Fibroblast of skin of right biceps (primary cell): ENCODE measurements at regions not wholly inside any gene's neighbourhood (a gene's known extent, or its start where the extent isn't known, plus 50 kb on each side); places are given as distances from the start of the nearest gene placed in this dataset.

Source experiments
- DNase-seq: peaks from one replicate; pipeline ENCODE4 v3.0.0-alpha.2; 2013

DNA sequence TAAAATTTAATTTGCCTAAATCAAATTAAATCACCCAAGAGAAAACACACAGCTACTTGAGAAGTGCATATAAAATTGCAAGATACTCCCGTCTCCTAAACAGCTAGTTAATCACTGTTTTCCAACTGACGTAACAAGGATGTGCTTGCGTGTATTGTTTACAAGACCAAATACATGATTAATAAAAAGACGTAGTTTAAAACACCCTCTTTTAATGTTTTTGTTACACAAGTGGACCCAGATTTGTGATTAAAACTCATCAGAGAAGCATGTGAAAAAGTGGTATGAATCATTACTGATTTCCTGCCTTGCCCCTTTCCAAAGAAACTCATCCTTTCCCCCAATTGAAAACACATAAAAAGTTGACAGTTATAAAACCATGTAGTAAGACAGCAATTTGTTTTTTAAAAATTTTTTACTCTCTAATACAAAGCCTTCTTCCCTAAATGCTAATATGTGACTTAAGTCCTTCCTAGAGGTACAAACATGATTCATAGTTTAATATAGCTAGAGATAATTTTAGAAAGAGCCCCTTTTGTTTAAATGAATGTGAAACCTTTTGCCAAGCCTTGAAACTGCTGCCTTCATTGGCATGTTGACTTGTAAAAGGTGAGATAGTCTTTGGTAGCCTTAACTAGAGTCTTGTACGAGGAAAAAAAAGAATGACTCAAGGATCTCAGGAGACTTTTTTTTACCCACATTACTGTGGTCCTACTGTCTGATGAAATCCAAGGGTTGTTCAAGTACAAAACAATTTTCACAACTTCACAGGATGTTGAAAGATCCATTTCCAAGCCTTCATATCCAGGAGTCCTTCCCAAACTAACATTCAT lies 61.4 kb upstream of the FST start:
- peak; percentile 97 for DNase-seq

DNA sequence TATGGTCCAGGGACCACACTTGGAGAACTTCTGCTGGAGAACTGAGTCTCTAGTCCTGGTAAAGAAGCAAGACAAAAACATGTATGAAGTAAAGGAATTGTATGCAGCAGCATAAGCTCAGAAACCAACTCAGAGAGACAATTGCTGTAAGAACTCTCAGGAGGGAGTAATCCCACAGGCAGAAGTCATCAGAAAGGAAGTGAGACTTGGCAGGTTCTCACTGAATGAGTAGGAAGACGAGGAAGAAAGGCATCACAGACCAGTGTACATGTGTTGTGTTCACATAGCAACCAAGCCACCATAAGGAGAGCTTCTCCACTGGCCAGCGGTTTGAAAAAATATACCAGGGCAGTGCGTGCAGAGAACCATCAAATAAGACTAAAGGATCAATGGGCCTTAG lies 57.9 kb upstream of the FST start:
- DNase-seq, result peak; percentile 92

DNA sequence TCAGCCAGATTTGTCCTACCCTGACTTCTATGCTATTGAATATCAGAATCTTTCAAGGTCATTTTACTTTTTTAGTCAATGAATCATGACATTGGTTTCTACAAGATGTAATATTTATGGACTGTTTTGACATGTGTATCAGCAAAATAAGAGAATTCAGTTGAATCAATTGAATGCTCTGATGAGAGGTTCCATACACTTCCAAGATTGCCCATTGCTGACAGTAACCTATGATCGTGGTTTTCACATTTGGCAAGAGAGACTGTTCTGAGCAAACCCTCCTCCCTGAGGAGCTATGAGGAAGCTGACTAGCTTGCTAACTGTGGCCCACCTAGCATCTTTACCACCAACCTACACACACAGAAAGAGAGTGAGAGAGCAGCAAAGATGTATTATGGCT lies 56.7 kb upstream of the FST start:
- DNase-seq, result peak; percentile 90

DNA sequence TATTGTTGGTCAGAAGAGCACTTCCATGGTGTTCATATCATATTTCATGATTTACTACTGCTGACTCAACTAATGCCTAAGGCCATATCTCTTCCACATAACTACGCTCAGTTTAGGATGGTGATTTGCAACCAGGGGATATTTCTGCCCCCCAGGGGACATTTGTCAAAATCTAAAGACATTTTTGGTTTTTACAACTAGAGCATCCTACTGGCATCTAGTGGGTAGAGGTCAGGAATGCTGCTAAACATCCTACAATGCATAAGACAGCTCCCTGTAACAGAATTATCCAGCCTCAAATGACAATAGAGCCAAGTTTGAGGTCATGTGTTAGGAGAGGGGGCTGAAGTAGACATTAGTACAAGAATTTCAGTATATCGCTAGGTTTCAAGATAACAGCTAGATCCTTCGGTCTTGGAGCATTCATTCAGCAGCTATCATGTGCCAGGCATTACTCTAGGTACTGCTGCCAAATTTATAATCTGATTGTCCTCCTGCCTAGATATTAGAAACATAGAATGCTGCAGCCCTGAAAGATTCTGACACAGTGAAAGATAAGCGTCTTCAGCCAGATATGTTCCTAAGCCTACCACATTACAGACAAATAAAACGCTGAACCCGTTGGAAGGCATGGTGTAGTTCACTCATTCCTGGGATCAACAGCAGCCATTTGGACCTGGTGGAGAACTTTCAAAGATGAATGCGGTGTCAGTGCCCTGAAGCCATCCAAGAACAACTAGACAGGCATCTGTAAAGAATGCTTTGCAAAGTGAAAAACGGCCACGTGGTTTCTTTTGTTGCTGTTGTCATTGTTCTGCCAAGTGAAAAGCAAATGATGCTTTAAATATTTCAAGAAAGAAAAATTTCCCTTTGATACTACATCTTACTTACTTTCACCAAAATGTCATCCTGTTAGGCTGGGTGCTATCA lies 55.5 kb upstream of the FST start:
- no peak for DNase-seq

DNA sequence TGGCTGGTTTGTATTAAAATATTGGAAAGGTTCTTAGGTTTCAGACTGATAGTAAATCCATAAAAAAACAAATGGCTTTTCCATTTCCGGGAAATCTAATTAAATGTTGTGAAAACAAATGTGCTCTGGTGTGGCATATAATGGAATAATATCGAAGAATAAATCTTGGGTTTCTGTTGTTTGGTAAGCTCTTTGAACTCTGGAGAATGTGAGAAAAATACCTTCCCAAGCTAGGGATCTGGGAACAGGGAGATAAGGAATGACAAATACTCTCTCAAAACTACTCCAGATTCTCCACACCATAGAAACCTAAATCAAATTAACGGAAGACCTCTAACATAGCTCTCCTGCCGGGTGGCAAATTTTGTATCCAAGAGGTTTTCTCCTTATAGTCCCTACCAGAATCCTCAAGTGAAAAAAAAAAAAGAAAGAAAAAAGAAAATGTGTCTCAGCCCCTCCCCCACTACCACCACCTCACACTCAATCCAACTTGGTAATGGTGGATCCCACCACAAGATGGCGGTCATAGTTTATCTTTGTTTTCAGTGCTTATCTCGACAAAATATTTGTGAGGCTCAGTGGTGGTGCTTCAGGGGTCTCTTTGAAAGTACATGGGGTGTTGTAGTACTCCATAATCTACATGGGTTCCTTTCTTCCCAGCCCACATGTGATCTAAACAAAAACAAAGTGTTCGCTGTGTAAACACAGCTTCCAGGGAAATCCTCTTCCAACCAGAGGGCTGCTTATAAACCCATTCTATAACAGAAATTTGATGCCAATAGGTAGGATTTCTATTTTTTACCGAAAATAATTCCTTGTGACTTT lies 54.5 kb upstream of the FST start:
- DNase-seq, result no peak

DNA sequence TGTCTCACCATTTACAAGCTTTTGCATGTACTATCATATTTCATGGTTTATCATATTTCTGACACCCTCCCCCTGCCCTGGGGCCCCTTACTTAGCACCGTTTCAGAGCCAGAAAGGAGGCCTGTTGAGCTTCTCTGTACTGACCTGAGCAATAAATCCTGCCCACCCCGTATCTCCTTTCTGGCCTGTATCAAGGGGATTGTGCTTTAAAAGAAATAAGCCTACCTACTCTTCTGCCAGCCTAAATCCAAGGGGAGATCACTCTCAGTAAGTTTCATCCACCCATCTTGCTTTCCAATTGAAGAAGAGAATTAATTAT lies 54.0 kb upstream of the FST start:
- DNase-seq, result no peak

DNA sequence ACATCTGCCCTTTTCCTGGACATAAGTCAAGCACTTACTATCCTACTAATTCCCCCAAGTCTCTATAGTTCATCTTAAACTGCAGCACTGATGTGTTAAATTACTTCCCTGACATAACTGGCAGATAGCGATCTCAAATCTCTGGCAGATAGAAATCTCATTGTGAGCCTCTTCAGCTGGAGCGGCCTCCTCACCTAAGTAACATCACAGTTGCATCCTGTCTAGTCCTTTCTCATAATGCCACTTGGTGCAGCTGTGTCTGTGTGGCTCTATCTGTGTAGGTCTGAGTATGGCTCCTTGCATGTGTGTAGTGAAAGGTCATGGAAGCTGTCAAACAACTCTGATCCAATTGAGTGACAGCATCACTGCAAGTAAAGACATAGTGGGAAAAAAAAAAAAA lies 53.6 kb upstream of the FST start:
- no peak for DNase-seq

DNA sequence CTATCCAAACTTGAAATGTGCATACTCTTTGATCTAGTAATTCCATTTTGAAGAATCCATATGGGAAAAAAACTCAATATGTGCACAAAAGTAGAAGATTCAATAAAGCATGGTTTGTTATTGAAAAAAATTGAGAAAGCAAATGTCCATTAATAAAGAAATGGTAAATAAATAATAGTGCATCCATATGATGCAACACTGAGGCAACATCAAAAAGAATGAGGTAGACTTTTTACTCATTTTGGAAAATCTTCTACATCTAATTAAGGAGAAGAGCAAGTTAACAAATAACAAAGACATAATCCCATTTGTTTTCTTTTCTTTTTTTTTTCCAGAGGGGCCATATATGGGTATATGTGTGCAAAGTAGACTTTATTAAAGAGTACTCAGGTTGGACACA lies 52.5 kb upstream of the FST start:
- DNase-seq, result no peak

DNA sequence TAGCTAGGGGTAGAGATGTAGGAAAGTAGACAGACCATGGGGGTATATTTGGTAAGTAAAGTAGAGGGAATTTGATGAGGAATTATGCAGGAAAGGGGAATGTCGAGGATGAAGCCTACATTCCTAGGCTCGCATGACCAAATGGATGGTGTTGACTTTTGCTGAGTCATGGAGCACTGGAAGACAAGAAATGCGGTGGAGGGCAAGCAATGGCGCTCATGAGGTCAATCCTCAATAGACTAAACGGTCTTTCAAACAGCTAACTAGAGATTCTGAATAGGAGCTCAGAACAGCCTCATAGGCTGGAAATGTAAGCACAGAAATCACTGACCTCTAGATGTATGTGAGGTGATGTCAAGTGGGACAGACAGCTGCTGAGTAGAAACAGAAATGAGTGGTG lies 50.7 kb upstream of the FST start:
- peak; percentile 72 for DNase-seq

DNA sequence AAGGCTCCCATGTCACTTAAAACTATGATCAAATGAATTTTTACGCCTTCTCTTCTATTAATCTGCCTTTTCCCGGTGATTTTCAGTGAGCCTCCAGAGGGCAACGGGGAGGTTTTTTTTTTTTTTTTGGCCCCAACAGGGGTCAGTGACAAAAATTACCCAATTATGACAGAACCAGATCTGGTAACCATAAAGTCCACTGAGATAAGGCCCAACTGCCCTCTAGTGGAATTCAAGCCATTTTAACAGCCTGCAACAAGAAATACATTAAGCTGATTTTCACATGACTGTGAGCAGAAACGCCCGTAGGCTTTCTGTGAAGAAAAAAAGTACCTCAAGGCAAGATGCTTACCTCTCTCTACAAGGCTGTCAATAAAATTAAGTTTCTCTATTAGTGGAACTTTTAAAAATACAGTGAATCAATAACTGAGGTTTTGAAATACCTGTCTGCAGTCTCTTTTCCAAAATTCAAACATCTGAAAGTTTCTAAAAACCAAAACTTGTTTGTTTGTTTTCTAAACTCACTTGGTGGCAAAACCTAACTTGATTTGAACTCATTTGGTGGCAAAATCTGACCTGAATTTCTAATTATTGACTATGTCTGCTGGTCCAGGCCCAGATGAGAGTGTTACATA lies 49.7 kb upstream of the FST start:
- peak; percentile 73 for DNase-seq
